ENCODE measurements at regions not wholly inside any gene's neighbourhood (a gene's known extent, or its start where the extent isn't known, plus 50 kb on each side); places are given as distances from the start of the nearest gene placed in this dataset.
A peak's percentile ranks its signal among the peaks of the same experiment; 100 is the strongest.

DNA sequence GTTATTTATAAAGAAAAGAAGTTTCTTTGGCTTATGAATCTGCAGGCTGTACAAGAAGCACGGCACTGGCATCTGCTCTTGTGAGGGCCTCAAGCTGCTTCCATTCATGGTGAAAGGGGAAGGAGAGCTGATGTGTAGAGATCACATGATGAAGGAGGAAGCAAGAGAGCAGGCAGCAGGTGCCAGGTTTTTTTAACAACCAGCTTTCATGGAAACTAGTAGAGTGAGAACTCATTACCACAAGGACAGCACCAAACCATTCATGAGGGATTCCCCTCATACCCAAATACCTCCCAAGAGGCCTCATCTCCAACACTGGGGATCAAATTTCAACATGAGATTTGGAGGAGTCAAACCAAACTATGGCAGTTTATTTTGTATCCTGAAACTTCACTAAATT is 85.8 kb upstream of the CAMK1G start:
- DNase-seq (ENCODE audit: extremely low read depth, low read depth): no peak

DNA sequence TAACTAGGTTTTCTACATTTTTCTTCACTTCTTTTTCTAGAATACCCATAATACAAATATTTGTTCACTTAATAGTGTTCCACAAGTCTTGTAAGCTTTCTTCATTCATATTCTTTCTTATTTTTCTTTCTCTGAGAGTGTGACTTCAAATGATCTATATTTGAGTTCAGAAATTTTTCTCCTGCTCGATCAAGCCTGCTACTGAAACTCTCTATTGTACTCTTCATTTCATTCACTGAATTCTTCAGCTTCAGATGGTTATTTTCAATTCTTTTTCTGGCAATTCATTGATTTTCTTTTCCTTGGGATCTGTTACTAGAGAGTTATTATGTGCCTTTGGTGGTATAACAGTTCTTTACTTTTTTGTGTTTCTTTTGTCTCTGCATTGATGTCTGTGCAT is 82.5 kb upstream of the CAMK1G start:
- no peak for DNase-seq (ENCODE audit: extremely low read depth, low read depth)

DNA sequence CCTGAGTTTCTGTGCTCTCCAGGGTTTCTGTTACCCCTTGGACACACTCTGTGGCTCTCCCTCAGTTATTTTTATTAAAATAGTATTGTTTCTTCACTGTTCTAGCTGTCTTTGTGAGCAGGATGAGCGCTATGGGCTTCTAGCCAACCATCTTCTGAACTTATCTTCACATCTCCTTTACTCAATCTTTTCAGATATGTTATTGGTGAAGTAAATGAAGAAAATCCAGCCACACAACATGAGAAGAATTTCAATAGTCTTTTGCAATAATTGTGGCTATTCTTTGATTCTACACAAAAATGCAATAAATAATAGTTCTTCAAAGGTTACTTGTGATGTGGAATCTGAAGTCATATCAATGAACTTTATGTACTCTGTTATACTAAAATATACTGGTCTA is 80.3 kb upstream of the CAMK1G start:
- no peak for DNase-seq (ENCODE audit: extremely low read depth, low read depth)

DNA sequence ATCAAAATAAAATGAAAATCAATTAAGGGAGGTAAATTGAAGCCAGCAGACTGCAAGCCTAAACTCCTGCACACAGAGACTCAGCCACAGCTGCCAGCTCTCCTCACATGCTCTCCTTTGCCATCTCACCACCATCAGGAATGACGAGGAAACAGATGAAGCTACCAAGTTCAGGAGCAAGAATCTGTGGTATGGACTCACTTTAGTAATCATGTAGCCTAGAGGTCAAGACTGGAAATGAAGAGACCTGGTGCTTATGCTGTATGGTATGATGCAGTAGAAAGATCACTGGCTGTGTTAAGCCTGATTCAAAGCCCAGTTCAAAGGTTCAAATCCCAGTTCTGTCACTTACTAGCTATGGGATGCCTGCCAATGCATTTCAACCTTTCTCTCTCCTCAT is 78.9 kb upstream of the CAMK1G start:
- no peak for DNase-seq (ENCODE audit: extremely low read depth, low read depth)

DNA sequence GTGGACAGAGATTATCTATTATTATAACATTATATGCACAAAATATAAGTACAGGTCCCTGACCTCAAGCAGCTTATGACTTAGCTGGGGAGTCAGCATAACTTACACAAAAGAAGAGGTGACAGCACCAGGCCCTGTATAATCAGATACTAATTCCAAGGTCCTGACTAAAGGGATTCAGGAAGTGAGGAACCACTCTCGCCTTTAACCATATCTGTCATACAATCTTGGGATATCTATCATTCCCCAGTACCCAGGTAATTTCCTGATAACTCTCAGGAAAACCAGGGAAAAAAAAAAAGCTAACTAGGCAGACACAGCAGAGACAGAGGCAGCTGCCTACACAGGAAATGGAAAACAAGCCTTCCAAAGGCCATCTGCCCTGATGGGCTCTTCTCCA is 78.5 kb upstream of the CAMK1G start:
- no peak for DNase-seq (ENCODE audit: extremely low read depth, low read depth)

DNA sequence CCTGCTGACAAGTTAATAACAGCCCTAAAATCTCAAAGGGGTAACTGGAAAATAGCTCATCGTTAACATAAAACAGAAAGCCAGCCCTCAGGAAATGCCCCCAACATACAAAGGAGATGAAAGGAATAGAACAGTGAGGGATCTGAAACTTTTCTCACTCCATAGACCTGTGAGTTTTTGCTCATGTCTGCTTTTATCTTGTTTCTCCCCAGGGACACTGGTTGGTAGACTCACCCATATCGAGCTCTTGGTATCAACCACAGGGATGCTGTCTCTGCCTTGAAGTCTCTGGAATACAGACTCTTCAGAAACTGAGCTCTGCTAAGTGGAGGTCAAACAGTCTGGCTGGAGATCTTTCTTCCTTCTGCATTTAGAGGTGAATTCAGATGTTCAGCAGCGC is 77.4 kb upstream of the CAMK1G start:
- no peak for DNase-seq (ENCODE audit: extremely low read depth, low read depth)

DNA sequence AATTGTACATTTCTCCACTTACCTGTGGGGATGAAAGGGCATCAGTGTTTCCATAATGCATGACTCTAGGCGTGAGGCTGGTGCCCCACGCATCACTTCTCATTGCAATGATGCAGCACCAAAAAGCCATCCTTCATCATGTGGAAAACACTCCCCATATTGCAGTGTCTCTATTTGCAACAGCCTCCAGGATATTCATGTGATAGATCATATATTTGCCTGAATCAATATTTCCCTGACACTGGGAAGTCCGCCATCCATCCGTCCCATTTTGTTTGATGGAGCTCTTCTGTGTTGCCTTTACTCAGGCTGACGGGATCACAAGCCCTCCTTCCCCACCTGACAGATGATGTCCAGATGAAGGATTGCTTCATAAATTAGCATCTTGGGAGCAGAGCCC is 74.5 kb upstream of the CAMK1G start:
- no peak for DNase-seq (ENCODE audit: extremely low read depth, low read depth)

DNA sequence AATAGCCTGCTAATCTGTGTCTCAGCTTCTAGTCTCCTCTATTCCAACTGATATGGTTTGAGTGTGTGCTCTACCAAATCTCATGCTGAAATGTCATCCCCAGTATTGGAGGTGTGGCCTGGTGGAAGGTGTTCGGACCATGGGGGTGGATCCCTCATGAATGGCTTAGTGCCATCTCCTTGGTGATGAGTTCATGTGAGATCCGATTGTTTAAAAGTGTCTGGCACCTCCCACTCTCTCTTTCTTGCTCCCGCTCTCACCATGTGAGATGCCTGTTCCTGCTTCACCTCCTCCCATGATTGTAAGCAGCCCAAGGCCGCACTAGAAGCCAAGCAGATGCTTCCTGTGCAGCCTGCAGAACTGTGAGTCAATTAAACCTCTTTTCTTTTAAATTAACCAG is 73.5 kb upstream of the CAMK1G start:
- DNase-seq (ENCODE audit: extremely low read depth, low read depth): no peak

DNA sequence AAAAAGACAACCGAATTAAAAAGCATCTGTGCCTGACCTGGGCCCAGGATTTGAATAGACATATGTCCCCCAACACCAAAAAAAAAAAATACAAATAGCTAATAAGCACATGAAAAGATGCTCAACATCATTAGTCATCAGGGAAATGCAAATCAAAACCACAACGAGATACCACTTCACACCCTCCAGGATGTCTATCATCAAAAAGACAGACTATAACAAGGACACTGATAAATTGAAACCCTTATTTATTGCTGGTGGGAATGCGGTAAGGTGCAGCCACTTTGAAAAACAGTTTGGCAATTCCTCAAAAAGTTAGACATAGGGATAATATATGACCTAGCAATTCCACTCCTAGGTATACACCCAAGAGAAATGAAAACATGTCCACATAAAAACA is 72.3 kb upstream of the CAMK1G start:
- no peak for DNase-seq (ENCODE audit: extremely low read depth, low read depth)

DNA sequence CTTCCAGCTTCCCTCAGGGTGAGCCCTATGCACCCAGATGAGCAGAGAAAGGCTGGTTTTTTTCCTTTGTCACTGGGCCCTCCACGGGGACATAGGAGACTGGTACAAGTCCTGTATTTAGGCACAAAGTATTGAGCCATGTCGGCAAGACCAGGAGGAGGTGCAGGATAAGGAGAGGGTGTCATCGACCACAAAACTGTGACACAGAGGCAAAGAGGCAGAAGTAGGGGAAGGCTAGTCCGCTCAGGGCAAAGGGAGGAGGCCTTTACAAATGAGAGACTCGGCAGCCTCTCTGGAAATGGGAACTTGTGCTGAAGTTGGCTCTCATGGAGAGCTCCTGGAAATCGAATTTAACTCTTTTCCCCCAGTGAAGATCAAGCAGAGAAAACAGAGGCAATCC is 70.7 kb upstream of the CAMK1G start:
- no peak for DNase-seq (ENCODE audit: extremely low read depth, low read depth)

DNA sequence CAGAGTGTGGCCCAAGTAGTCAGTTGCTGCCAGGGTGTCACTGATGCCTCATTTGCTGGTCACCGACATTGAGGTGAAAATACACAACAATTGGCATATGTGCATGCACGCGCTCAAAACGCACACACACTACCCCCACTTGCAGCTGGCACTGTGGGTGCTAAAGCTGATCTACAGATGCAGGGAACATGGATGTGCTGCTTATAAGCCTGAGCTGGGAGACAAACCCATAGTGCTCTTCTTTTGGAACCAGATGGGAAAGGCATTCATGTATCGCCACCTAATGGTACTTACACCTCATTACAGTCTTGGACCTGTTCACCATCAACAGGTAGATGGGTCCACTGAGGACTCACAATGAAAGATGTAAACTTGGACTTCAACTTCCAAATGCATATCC is 70.3 kb upstream of the CAMK1G start:
- peak; percentile 19 for DNase-seq (ENCODE audit: extremely low read depth, low read depth)

DNA sequence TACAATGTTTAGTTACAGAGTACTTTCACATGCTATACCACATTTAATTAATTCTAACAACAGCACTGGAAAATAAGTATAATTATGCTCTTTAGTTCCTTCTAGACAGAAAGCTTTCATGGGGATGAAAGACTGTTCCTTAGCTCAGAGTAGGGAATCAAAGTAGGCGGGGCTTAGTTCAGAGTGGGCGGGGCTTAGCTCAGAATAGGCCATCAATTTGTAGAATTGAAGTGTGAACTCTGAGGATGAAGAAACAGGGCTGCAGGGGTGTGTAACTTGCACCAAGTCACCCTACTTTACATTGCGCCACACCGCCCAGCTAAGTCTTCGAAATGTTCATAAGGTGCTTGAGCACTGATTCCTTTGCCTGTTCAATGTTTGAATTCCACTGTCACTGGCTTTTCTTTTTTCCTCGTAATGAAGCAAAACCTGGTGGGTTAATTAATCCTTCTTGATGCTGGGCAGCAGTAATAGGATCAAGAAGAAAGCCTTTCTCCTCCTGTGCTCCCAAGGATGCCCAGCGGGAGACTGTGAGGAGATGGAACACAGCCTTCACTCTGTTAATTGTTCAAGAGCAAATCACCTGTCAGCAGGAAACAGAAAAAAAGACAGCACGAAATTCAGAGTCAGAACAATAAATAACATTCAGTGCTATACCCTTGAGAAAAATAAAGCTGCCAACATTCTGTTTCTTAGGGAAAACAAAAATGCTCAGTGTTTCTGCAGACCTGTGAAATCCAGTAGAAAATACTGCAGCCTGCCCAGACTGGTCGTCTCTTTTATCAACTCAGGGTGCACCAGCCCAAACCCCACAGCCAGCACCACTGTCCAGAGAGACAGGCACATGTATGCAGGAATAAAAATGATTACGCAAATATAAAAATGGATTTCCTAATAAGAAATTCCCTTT is 66.5 kb upstream of the CAMK1G start:
- no peak for DNase-seq (ENCODE audit: extremely low read depth, low read depth)

DNA sequence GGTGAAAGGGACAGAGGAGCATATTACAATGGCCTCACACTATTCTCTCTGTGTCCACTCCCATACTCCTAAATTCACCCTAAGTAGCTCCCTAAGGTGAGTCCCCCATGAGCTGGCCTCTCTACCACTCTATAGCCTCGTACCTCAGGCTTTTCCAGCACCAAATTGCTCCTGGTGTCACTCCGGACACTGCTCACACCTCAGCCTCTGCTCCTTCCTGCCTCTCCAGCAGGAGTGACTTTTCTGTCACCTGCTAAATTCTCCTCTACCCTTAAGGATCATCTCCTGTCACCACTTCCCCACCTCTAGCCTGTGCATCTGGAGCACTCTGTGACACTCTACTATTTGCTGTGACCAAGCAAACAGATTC is 65.8 kb upstream of the CAMK1G start:
- DNase-seq (ENCODE audit: extremely low read depth, low read depth): no peak

DNA sequence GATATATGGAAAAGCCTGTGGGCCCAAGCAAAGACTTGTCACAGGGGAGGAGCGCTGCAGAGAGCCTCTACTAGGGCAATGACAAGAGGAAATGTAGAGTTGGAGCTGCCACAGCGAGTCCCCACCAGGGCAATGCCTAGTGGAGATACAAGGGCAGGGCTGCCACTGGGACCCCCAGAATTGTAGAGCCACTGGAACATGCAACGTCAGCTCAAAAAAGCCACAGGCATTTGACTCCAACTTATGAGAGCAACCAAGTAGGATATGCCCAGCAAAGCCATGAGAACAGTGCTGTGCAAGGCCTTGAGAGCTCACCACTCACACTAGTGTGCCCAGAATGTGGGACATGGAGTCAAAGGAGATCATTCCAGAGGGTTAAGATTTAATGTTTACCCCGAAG is 63.7 kb upstream of the CAMK1G start:
- no peak for DNase-seq (ENCODE audit: extremely low read depth, low read depth)

DNA sequence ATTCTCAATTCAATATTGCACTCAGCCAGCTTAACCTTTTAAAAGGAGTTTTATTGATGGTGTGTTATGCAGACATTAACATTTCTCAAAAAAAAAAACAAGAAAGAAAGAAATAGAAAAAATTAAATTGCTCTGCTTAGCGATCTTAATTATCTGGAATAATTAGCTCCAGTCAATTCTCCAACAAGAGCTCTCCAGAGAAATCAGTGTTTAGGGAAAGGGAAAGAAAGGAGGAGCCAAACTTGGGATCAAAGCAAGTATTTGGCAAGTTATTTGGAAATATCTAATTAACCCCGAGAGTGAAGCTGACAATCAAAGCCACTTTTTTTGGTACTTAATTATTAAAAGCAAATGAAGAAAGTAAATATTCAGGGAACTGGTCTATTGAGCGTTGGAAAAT is 60.7 kb upstream of the CAMK1G start:
- no peak for DNase-seq (ENCODE audit: extremely low read depth, low read depth)

DNA sequence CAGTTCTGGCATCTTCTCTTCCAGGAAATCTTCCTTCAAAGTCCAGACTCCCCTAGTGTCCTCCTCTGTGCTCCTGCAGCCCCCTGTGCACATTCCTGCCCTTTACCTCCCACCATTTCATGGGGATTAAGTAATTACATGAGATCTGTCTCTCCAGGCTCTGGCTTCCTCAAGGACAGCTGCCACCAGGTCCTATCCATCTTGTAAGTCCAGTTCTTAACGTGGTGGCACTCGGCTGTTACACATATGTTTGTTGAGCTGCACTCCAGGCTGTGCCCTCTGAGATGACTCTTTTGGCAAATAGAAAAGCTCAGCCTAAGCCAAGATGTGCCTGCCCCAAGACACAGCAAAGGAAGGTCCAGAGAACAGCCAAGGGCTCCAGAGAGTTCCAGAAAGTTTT is 57.4 kb upstream of the CAMK1G start:
- DNase-seq (ENCODE audit: extremely low read depth, low read depth): no peak

DNA sequence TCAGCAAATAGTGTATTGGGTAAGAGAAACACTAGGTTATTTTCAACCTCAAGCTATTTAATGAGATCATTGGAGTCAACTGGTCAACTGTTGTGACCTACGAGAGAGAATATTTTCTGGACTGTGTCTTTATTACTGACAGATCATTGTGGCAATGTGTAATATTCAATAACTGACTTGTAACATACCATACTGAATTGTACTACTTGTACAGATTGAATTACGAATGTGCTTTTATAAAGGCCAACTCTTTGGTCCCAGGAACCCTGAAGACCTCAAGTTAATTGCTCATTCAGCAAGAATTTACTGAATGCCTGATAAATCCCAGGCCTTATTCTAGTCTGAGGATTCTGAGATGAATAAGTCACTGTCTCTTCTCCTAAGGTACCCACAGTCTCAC is 56.1 kb upstream of the CAMK1G start:
- DNase-seq (ENCODE audit: extremely low read depth, low read depth): no peak

DNA sequence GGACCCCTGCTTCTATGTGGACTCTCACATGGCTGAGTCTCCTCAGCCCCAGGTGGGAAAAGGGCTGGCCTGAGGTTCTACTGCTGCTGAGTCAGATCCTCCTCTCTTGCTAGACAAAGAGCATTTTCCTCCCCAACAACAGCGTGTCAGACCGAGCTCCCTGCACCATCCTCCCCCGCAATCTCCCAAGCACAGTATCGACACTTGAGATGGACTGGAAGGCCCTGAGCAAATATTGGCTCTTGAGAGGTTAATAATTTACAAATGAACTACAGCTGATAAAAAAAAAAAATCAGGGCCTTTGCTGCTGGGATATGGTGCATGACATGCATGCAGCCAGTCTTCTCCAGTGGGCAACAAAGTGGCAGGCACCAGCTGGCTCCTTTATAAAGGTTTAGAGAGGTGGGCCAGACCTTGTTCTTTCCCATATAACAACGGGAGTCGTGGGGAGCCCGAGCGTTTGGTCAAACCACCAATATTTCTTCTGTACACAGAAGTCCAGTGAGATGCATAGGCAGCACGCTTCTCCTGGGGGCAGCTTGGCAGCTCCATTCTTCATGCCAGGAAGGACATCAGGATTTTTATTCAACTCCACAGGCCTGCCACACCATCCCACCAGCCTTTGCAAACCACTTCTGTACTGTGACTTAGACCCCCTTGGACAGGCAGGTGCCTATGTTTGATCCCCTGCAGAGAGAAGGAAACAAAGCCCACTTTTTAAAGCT is 55.4 kb upstream of the CAMK1G start:
- DNase-seq (ENCODE audit: extremely low read depth, low read depth): no peak

DNA sequence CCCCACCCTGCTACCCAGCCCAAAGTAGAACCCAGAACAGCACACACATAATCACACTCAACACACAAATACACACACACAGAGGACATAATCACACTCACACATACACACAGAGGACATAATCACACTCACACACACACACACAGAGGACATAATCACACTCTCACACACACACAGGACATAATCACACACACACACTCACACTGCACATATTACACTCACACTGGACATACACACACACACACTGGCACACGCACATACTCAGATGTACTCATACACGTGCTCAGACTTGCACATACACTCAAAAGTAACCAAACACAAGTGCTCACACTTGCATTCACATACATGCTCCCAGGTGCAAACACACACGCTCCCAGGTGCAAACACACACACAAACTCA is 54.3 kb upstream of the CAMK1G start:
- DNase-seq (ENCODE audit: extremely low read depth, low read depth): no peak

DNA sequence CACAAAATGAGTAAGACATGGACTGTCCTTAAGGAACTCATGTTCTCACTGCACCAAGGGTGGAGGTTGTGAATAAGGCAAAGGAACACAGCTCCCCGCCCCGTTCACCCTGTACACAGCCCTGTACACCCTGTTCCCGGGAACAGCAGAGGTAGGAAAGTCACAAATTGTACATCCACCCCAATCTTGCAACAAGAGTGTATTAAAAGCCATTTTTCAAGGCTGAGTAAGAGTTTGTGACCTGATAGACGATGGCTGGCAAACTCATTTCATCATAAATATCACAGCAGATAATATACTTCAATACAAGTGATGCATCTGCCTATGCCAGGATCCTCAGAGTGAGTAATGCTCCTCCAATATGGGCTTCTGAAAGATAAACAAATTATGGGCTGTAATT is 52.5 kb upstream of the CAMK1G start:
- no peak for DNase-seq (ENCODE audit: extremely low read depth, low read depth)

DNA sequence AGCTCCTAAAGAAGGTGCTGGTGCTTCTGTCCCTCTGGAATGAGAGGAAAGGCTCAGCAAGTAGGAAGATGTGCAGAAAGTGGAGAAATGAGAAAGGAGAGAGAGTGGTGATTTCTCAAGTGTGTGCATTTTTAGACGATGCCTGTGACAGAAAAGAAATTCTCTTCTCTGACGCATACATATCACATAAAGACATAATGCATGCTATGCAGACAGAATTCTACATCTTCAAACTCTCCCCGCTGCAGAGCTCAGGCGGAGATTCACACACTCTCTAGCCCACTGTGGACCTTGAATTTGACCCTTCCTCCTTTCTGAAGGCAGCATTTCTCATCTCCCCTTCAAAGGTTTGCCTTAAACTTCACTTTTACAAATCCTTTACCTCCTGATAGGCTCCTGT is 52.0 kb upstream of the CAMK1G start:
- DNase-seq (ENCODE audit: extremely low read depth, low read depth): no peak
